RWPE2 (cell line): ENCODE measurements at regions not wholly inside any gene's neighbourhood (a gene's known extent, or its start where the extent isn't known, plus 50 kb on each side); places are given as distances from the start of the nearest gene placed in this dataset.

Source experiments
- ATAC-seq: fragments of 200-7000 bp; cut with Tn5 transposase; 3 replicates; pipeline ENCODE4 v1.9.1; 2021; ENCODE audit warnings: low read depth
- DNase-seq: peaks from one replicate; pipeline ENCODE4 v3.0.0-alpha.2; 2020; ENCODE audit warnings: low spot score
- H3K27ac ChIP-seq: fragments of 450-650 bp; 2 replicates; pipeline ENCODE4 v1.5.1; 2017; ENCODE audit warnings: mild to moderate bottlenecking; ENCODE audit not compliant: poor library complexity, severe bottlenecking
- H3K27me3 ChIP-seq: fragments of 250-450 bp; sonication (Bioruptor Pico); 2 replicates; pipeline ENCODE4 v1.5.1; 2021; ENCODE audit warnings: mild to moderate bottlenecking, moderate library complexity; ENCODE audit not compliant: insufficient read depth, poor library complexity, severe bottlenecking
- H3K36me3 ChIP-seq: fragments of 250-450 bp; sonication (Bioruptor Pico); 2 replicates; pipeline ENCODE4 v1.5.1; 2020; ENCODE audit warnings: low read depth, mild to moderate bottlenecking, moderate library complexity
- H3K4me1 ChIP-seq: fragments of 250-450 bp; sonication (Bioruptor Pico); 2 replicates; pipeline ENCODE4 v1.5.1; 2021; ENCODE audit warnings: mild to moderate bottlenecking, moderate library complexity; ENCODE audit not compliant: insufficient read depth, poor library complexity, severe bottlenecking
- H3K4me3 ChIP-seq: fragments of 250-450 bp; sonication (Bioruptor Pico); 2 replicates; pipeline ENCODE4 v1.5.1; 2021; ENCODE audit warnings: mild to moderate bottlenecking, moderate library complexity; ENCODE audit not compliant: severe bottlenecking
- H3K9me3 ChIP-seq: fragments of 250-450 bp; sonication (Bioruptor Pico); 2 replicates; pipeline ENCODE4 v1.5.1; 2021; ENCODE audit warnings: mild to moderate bottlenecking, moderate library complexity; ENCODE audit not compliant: severe bottlenecking
- TF ChIP-seq, protein P1 (sequence below): fragments of 450-650 bp; IDR thresholded peaks from one replicate; pipeline ENCODE4 v1.5.1; 2017; ENCODE audit warnings: mild to moderate bottlenecking, moderate library complexity; ENCODE audit not compliant: poor library complexity, severe bottlenecking

DNA sequence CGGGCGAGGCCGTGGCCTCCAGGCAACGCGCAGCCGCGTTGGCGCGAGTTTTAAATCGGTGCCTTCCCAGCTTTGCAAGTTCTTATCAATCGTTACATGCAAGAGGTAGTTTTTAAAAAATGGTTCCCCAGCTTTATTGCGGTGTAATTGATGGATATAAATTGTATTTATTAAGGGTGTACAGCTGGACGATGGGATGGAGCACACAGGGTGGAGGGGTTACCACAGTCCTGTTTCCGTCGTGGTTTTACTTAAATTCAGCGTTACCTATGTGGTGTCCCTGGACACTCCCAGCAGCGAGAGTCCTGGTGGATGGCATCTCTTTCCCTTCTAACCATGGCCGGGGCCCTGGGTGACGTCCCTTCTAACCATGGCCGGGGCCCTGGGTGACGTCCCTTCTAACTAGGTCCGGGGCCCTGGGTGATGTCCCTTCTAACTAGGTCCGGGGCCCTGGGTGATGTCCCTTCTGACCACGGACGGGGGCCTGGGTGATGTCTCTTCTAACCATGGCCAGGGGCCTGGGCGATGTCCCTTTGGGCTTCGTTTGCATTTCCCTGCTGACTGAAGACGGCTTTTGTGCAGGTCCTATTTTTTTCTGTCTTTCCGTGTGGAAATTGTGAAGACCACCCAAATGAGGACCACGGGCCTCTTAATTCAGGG lies 97.9 kb downstream of the TNFAIP2 start:
- Histone ChIP-seq H3K36me3 (no peaks in the 10 kb centered on the region), H3K9me3 (no peaks in the 10 kb centered on the region), H3K4me1 (no peaks in the 10 kb centered on the region), H3K4me3 (peak overlapping the region; percentile 28), H3K27me3 (no peaks in the 10 kb centered on the region), H3K27ac (no peak overlapping the region)
- no peak; the same call in 2 of the 3 replicates for ATAC-seq
- DNase-seq, result no peak
- TF ChIP-seq, protein P1, sequence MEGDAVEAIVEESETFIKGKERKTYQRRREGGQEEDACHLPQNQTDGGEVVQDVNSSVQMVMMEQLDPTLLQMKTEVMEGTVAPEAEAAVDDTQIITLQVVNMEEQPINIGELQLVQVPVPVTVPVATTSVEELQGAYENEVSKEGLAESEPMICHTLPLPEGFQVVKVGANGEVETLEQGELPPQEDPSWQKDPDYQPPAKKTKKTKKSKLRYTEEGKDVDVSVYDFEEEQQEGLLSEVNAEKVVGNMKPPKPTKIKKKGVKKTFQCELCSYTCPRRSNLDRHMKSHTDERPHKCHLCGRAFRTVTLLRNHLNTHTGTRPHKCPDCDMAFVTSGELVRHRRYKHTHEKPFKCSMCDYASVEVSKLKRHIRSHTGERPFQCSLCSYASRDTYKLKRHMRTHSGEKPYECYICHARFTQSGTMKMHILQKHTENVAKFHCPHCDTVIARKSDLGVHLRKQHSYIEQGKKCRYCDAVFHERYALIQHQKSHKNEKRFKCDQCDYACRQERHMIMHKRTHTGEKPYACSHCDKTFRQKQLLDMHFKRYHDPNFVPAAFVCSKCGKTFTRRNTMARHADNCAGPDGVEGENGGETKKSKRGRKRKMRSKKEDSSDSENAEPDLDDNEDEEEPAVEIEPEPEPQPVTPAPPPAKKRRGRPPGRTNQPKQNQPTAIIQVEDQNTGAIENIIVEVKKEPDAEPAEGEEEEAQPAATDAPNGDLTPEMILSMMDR, result no peak

DNA sequence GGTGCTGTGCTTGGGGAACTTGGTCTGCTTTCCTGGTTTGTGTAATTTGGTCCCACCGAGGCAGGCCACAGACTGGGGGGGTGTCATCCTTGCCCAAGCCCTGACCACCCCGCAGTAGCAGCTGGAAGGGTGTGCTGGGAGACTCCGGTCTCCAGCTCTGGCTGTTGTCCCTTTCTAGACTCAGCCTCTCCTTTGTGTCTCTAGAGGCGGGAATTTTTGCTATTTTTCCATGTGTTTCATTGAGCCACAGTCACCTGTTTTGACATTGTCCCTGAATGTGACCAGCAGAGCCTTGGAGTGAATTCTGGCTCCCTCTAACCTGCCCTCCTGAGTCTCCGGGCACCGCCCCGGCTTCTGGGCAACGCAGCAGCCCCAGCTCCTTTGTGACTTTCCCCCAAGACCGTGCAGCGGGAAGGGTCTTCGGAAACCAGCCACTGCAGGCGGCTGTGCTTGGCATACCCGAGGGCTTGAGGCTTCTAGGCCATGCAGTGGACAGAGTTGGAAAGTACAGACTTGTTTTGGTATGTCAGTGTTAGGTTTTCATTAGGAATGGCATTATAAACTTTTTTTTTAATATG lies 98.6 kb downstream of the TNFAIP2 start:
- TF ChIP-seq, protein P1, result no peak
- ATAC-seq (no peak; the same call in 2 of the 3 replicates), DNase-seq (no peak)
- no peaks in the 10 kb centered on the region for H3K9me3 ChIP-seq
- no peak overlapping the region for H3K4me3 ChIP-seq
- no peak overlapping the region for H3K27ac ChIP-seq
- no peaks in the 10 kb centered on the region for H3K36me3 ChIP-seq
- H3K4me1 ChIP-seq, result no peaks in the 10 kb centered on the region
- no peaks in the 10 kb centered on the region for H3K27me3 ChIP-seq

DNA sequence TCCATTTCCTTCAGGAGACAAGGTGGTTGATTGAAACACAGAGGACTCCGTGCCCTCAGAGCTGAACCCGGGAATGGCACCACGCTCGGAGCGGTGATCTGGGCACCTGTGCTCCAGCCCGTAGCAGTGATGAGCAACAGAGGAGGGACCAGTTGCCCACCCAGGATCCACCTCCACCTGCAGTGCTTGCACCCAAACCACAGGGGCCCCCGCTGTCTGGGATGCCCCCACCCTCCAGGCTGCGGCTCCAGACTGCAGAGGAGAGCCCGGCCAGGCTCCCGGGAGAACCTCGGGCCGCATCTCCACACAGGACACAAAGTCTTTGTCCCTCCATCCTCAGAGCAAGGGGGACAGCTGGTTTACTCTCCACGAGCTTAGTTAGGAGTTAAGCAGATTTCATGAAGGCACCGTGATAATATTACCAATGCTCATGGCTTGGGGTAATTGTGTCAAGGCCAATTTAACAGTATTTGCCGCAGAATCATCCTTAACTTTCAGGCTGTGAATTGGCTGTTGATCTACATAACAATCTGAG lies 100.6 kb downstream of the TNFAIP2 start:
- Histone ChIP-seq H3K27ac (no peak overlapping the region), H3K27me3 (no peaks in the 10 kb centered on the region), H3K4me1 (no peaks in the 10 kb centered on the region), H3K36me3 (no peaks in the 10 kb centered on the region), H3K4me3 (no peak overlapping the region), H3K9me3 (no peaks in the 10 kb centered on the region)
- ATAC-seq (no peak), DNase-seq (no peak)
- TF ChIP-seq, protein P1, result no peak

DNA sequence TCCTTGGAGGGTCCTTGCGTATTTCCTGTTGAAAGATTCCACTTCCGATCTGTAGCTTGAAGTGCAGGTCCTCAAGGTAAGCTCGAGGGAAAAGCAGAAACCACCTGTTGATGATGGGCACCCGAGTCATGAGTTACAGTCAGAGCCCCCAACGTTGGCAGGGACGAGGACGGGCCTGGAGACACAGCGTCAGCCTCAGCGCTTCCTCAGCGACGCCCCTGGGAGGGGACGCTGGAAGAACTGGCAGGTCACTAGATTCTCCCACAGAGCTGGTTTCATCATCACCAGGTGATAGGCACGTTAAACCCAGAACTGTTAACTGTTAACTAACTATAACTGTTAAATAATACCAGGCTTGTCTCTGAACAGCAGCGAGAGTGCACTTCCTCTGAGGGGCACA lies 101.8 kb downstream of the TNFAIP2 start:
- Histone ChIP-seq H3K4me1 (no peaks in the 10 kb centered on the region), H3K27me3 (no peaks in the 10 kb centered on the region), H3K36me3 (no peaks in the 10 kb centered on the region), H3K4me3 (no peak overlapping the region), H3K9me3 (no peaks in the 10 kb centered on the region), H3K27ac (no peak overlapping the region)
- TF ChIP-seq, protein P1, result no peak
- ATAC-seq (no peak), DNase-seq (no peak)

DNA sequence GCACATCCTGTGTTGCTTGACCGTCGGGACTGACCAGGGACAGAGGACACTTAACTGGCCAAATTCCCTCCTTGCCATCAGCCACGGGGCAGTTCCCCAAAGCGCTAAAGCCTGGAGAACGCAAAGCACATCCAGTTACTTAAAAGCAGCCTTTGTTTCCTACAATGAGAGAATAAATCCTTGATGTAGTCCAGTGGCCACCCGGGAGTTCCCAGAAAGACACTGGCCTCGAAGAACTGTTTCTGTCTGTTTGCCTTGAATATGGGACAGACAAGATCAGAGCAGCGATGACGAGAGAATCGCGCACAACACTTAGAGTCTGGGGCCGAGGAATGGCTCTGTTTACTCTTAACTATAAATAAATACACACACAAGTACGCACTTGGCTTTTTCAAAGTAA lies 102.2 kb downstream of the TNFAIP2 start:
- DNase-seq (no peak), ATAC-seq (no peak)
- Histone ChIP-seq H3K4me3 (no peak overlapping the region), H3K27me3 (no peaks in the 10 kb centered on the region), H3K9me3 (no peaks in the 10 kb centered on the region), H3K4me1 (no peaks in the 10 kb centered on the region), H3K27ac (no peak overlapping the region), H3K36me3 (no peaks in the 10 kb centered on the region)
- TF ChIP-seq, protein P1, result no peak
